ENCODE measurements at regions not wholly inside any gene's neighbourhood (a gene's known extent, or its start where the extent isn't known, plus 50 kb on each side); places are given as distances from the start of the nearest gene placed in this dataset.

DNA sequence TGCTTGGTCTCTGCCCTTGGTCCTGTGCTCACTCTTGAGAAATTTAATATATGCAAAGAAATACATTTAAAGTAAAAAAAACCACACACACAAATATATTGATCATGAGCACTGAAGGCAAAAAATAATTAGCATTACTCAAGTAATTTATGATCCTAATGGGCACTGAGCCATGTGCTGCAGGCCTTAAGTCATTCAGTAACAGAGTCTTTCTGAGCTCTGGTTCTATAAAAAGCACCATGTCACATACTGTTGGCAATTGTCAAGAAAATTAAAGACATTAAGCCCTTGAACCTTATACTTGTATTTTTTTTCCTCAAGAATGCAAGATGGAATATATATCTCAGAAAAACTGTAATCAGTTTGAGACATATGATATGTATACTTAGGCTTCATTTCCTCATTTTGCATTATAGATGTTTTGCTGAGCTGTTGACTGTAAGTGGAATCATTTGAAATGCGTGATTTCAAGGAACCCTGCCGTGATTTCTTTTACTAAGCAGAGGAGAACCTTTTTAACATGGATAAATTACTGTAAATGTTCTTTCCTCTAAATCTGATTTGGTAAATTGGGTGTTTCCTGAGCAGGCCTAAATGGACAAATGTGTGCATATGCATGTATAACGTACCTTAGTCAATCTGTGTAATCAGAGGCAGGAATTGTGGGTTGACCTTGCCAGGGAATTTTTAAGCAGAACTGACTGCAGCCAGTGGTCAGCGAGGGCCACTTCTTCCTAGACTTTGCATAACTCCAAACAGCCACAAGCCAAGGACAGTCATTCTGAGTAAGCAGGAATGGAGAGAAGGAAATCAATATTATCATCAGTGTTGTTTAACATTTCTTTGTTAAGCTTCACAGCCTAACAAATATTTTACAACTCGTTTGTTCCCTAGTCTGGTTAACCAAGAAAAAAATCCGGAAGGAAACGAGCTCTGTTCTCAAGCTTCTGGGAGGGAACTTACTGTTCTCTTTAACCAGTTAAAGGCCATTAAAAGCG is 191.5 kb upstream of the ATP5MC3 start:
- ChIA-PET POLR2A (no interaction called here), CTCF (interaction anchor here (0.6 kb wide), 1 partner anchor 1261 kb away, joined by 4 read pairs; no protein-coding TSS in a partner anchor)
- Histone ChIP-seq H3K9me3 (ENCODE audit: control insufficient read depth, insufficient read depth, low read length) (no peaks in the 10 kb centered on the region), H3K27me3 (ENCODE audit: control insufficient read depth, insufficient read depth, low read length) (no peaks in the 10 kb centered on the region), H3K27ac (ENCODE audit: low read depth, low read length) (no peak overlapping the region), H3K4me3 (ENCODE audit: low read depth, low read length) (no peak overlapping the region)
- no peak for TF ChIP-seq CTCF (IDR thresholded peaks at IDR 0.05; ENCODE audit: low read depth, low read length)
- no peak for DNase-seq (ENCODE audit: low read depth, low spot score)

DNA sequence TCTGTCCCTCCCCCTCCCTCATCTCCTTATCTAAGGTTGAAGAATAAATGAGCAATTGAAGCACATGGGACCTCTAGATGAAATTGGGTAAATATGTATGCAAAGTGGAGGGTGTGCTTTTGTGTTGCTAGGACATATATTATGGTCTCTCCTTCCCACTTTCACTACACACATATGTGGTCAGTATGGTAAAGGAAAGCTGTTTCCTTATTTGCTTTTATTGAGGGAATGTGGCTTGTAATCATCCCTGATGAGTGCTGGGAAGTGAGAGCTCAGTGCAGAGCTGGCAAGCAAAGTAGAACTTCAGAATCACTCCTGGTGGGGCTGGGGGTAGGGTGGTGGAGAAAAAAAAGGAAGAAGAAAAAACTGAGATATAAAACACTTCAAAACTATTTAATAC is 189.9 kb upstream of the ATP5MC3 start:
- CTCF ChIA-PET = interaction anchor here (1.4 kb wide), 1 partner anchor 10 kb away, joined by 3 read pairs; no protein-coding TSS in a partner anchor

GRCh38 chr2:175366815-175367214 is 185.3 kb upstream of the ATP5MC3 start:
- no peak overlapping the region for H3K4me3 ChIP-seq (ENCODE audit: low read depth, low read length)
- H3K27me3 ChIP-seq (ENCODE audit: control insufficient read depth, insufficient read depth, low read length) = peaks cover 3% of the 10 kb centered on the region
- H3K27ac ChIP-seq (ENCODE audit: low read depth, low read length) = no peak overlapping the region
- POLR2A ChIA-PET = no interaction called here
- TF ChIP-seq CTCF (IDR thresholded peaks at IDR 0.05; ENCODE audit: low read depth, low read length) = peak; percentile 78
- CTCF ChIA-PET = interaction anchor here (0.7 to 3.7 kb wide), 5 partner anchors 8 to 761 kb away, joined by 3 to 28 read pairs (median 3); no protein-coding TSS in a partner anchor
- DNase-seq (ENCODE audit: low read depth, low spot score) = no peak
- no peaks in the 10 kb centered on the region for H3K9me3 ChIP-seq (ENCODE audit: control insufficient read depth, insufficient read depth, low read length)

More for the DNA sequence above, 189.9 kb upstream of the ATP5MC3 start:
- no peak overlapping the region for H3K27ac ChIP-seq (ENCODE audit: low read depth, low read length)
- DNase-seq (ENCODE audit: low read depth, low spot score) = no peak
- no peak overlapping the region for H3K4me3 ChIP-seq (ENCODE audit: low read depth, low read length)
- POLR2A ChIA-PET = no interaction called here
- no peaks in the 10 kb centered on the region for H3K27me3 ChIP-seq (ENCODE audit: control insufficient read depth, insufficient read depth, low read length)
- no peak for TF ChIP-seq CTCF (IDR thresholded peaks at IDR 0.05; ENCODE audit: low read depth, low read length)
- no peaks in the 10 kb centered on the region for H3K9me3 ChIP-seq (ENCODE audit: control insufficient read depth, insufficient read depth, low read length)

GRCh38 chr2:175363699-175364098 is 182.2 kb upstream of the ATP5MC3 start:
- POLR2A ChIA-PET = no interaction called here
- peaks cover 3% of the 10 kb centered on the region for H3K27me3 ChIP-seq (ENCODE audit: control insufficient read depth, insufficient read depth, low read length)
- H3K9me3 ChIP-seq (ENCODE audit: control insufficient read depth, insufficient read depth, low read length) = no peaks in the 10 kb centered on the region
- H3K4me3 ChIP-seq (ENCODE audit: low read depth, low read length) = no peak overlapping the region
- TF ChIP-seq CTCF (IDR thresholded peaks at IDR 0.05; ENCODE audit: low read depth, low read length) = no peak
- DNase-seq (ENCODE audit: low read depth, low spot score) = no peak
- no peak overlapping the region for H3K27ac ChIP-seq (ENCODE audit: low read depth, low read length)
- CTCF ChIA-PET = interaction anchor here (1.6 kb wide), 2 partner anchors 81 to 734 kb away, joined by 5 to 7 read pairs; no protein-coding TSS in a partner anchor

- no peak for DNase-seq (ENCODE audit: low read depth, low spot score)
- Histone ChIP-seq H3K4me3 (ENCODE audit: low read depth, low read length) (no peak overlapping the region), H3K27ac (ENCODE audit: low read depth, low read length) (no peak overlapping the region), H3K27me3 (ENCODE audit: control insufficient read depth, insufficient read depth, low read length) (peaks cover 3% of the 10 kb centered on the region), H3K9me3 (ENCODE audit: control insufficient read depth, insufficient read depth, low read length) (no peaks in the 10 kb centered on the region)
- POLR2A ChIA-PET = no interaction called here
- CTCF ChIA-PET = interaction anchor here (1.1 to 1.6 kb wide), 2 partner anchors 79 to 327 kb away, joined by 4 to 5 read pairs; no protein-coding TSS in a partner anchor
- no peak for TF ChIP-seq CTCF (IDR thresholded peaks at IDR 0.05; ENCODE audit: low read depth, low read length)
Observed at GRCh38 chr2:175362331-175362730, 180.8 kb upstream of the ATP5MC3 start.
